PC-3 (cell line): ENCODE measurements at regions not wholly inside any gene's neighbourhood (a gene's known extent, or its start where the extent isn't known, plus 50 kb on each side); places are given as distances from the start of the nearest gene placed in this dataset.
"Not testable (repeated sequence)": the region's sequence is repeated elsewhere in the genome, so short reads cannot be mapped to it uniquely, and the experiment has no call there.

Source experiments
- ATAC-seq: fragments of 200-7000 bp; cut with Tn5 transposase; 2 replicates; pipeline ENCODE4 v1.9.1; 2020; ENCODE audit warnings: mild to moderate bottlenecking, moderate library complexity
- BruUV-seq: library from RNA; stranded (reverse); fragments of 400-500 nt; replicated peaks from 2 replicates; lab custom pipeline; 2021; lab: Mats Ljungman, UMichigan
- CTCF ChIA-PET: fragments of 300-600 bp; sonication (Branson Sonifier 250); formaldehyde crosslinking; loops from one replicate; lab custom pipeline; 2022; ENCODE audit warnings: antibody characterized with exemption; lab: Charles Lee
- POLR2A ChIA-PET: fragments of 300-600 bp; sonication (Branson Sonifier 250); formaldehyde crosslinking; loops from one replicate; lab custom pipeline; 2022; ENCODE audit warnings: antibody characterized with exemption; ENCODE audit not compliant: unreplicated experiment; lab: Charles Lee
- DNase-seq: peaks from one replicate; pipeline ENCODE4 v3.0.0-alpha.2; 2015
- H2AFZ ChIP-seq: fragments of 300-600 bp; sonication (generic); 2 replicates; pipeline ENCODE4 v1.6.0; 2016; ENCODE audit warnings: antibody characterized with exemption, low read length
- H3F3A ChIP-seq: fragments of 300-600 bp; sonication (generic); one replicate; pipeline ENCODE4 v1.6.0; 2017; ENCODE audit warnings: antibody characterized with exemption, low read length, control low read depth, mild to moderate bottlenecking; ENCODE audit not compliant: unreplicated experiment
- H3K27ac ChIP-seq: fragments of 300-600 bp; sonication (generic); 2 replicates; pipeline ENCODE4 v1.5.1; 2016; ENCODE audit warnings: mild to moderate bottlenecking, low read length
- H3K27me3 ChIP-seq: fragments of 300-600 bp; sonication (generic); 2 replicates; pipeline ENCODE4 v1.6.1; 2016; ENCODE audit warnings: low read length, mixed read lengths
- H3K36me3 ChIP-seq: fragments of 300-600 bp; sonication (generic); 2 replicates; pipeline ENCODE4 v1.6.1; 2016; ENCODE audit warnings: low read depth, mixed run types, low read length, mixed read lengths
- H3K4me1 ChIP-seq: fragments of 300-600 bp; sonication (generic); 2 replicates; pipeline ENCODE4 v1.5.1; 2016; ENCODE audit warnings: low read length; ENCODE audit not compliant: insufficient read depth
- H3K4me2 ChIP-seq: fragments of 300-600 bp; sonication (generic); 2 replicates; pipeline ENCODE4 v1.6.0; 2016; ENCODE audit warnings: low read length
- H3K4me3 ChIP-seq: fragments of 300-600 bp; sonication (generic); 2 replicates; pipeline ENCODE4 v1.5.1; 2016; ENCODE audit warnings: mild to moderate bottlenecking, low read length, mixed read lengths
- H3K79me2 ChIP-seq: fragments of 300-600 bp; sonication (generic); 2 replicates; pipeline ENCODE4 v1.6.1; 2017; ENCODE audit warnings: low read length, mixed read lengths
- H3K9ac ChIP-seq: fragments of 300-600 bp; sonication (generic); 2 replicates; pipeline ENCODE4 v1.6.0; 2016; ENCODE audit warnings: mild to moderate bottlenecking, low read length
- H3K9me2 ChIP-seq: fragments of 300-600 bp; sonication (generic); replicated peaks from 2 replicates; pipeline ENCODE4 v1.6.1; 2016; ENCODE audit warnings: mixed run types, low read length, mixed read lengths
- H3K9me3 ChIP-seq: fragments of 300-600 bp; sonication (generic); 2 replicates; pipeline ENCODE4 v1.6.1; 2016; ENCODE audit warnings: low read length, mixed read lengths
- H4K20me1 ChIP-seq: fragments of 300-600 bp; sonication (generic); 2 replicates; pipeline ENCODE4 v1.6.1; 2016; ENCODE audit warnings: low read length, mixed read lengths
- EZH2 ChIP-seq: fragments of 300-600 bp; sonication (generic); IDR thresholded peaks from one replicate; pipeline ENCODE4 v1.6.1; 2017; ENCODE audit warnings: antibody characterized with exemption, mild to moderate bottlenecking, low read length; ENCODE audit not compliant: unreplicated experiment
- EZH2phosphoT487 ChIP-seq: fragments of 300-600 bp; sonication (generic); IDR thresholded peaks from 2 replicates; pipeline ENCODE4 v1.6.1; 2018; ENCODE audit warnings: mild to moderate bottlenecking, antibody characterized with exemption, low read length, borderline replicate concordance
- intact Hi-C: fragments of 100-400 bp; cut with micrococcal nuclease; formaldehyde crosslinking; loops from 2 replicates; pipeline ENCODE4 v1.9.0; 2023
- TF ChIP-seq, protein P1 (sequence below): fragments of 300-600 bp; sonication (generic); conservative IDR thresholded peaks from 2 replicates; pipeline ENCODE4 v1.5.1; 2017; ENCODE audit warnings: antibody characterized with exemption, low read depth, mild to moderate bottlenecking, low read length

- Histone ChIP-seq H3F3A (no peaks in the 10 kb centered on the region), H3K9me2 (no peaks in the 10 kb centered on the region), H3K9me3 (no peaks in the 10 kb centered on the region), H3K4me3 (no peak overlapping the region), H3K27me3 (peaks cover 9% of the 10 kb centered on the region; the same call in 1 of the 2 replicates), H4K20me1 (no peaks in the 10 kb centered on the region), H3K4me1 (no peaks in the 10 kb centered on the region), H2AFZ (no peak overlapping the region), H3K9ac (no peak overlapping the region), H3K27ac (no peak overlapping the region), H3K79me2 (no peaks in the 10 kb centered on the region), H3K4me2 (no peak overlapping the region), H3K36me3 (no peaks in the 10 kb centered on the region)
- intact Hi-C loops = no loop called here
- ATAC-seq (no peak), DNase-seq (no peak)
- ChIA-PET POLR2A (no interaction called here), CTCF (no interaction called here)
- TF ChIP-seq EZH2 (no peak), EZH2phosphoT487 (no peak)
- TF ChIP-seq, protein P1, sequence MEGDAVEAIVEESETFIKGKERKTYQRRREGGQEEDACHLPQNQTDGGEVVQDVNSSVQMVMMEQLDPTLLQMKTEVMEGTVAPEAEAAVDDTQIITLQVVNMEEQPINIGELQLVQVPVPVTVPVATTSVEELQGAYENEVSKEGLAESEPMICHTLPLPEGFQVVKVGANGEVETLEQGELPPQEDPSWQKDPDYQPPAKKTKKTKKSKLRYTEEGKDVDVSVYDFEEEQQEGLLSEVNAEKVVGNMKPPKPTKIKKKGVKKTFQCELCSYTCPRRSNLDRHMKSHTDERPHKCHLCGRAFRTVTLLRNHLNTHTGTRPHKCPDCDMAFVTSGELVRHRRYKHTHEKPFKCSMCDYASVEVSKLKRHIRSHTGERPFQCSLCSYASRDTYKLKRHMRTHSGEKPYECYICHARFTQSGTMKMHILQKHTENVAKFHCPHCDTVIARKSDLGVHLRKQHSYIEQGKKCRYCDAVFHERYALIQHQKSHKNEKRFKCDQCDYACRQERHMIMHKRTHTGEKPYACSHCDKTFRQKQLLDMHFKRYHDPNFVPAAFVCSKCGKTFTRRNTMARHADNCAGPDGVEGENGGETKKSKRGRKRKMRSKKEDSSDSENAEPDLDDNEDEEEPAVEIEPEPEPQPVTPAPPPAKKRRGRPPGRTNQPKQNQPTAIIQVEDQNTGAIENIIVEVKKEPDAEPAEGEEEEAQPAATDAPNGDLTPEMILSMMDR = no peak
- BruUV-seq = no TSS peak
Observed at GRCh38 chr22:22772883-22773282, 114.7 kb upstream of the IGLL5 start.

DNA sequence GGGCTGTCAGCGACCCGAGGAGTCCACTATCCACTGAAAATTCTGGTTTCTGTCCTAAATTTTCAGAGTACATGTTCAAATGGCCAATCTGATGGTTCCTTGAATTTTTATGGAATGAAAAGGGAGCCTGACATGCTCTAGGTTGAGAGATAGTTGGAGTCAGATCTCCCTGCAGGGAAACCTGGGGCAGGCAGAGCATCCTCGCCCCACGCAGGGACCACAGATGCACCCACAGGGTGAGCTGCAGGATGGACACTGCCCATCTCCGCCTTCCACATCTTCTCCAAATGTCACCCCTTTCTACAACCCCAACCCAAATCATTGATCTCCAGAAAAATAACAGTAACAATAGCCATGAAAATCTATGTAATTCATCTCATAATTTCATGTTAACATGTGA, 114.2 kb upstream of the IGLL5 start:
- intact Hi-C loops = no loop called here
- H3K4me2 ChIP-seq = no peak overlapping the region
- peaks cover 10% of the 10 kb centered on the region; the same call in 1 of the 2 replicates for H3K27me3 ChIP-seq
- H3K4me3 ChIP-seq = no peak overlapping the region
- H3K36me3 ChIP-seq = no peaks in the 10 kb centered on the region
- DNase-seq = no peak
- BruUV-seq = no TSS peak
- no peaks in the 10 kb centered on the region for H3K9me3 ChIP-seq
- H2AFZ ChIP-seq = no peak overlapping the region
- ChIA-PET POLR2A (no interaction called here), CTCF (no interaction called here)
- H3K79me2 ChIP-seq = no peaks in the 10 kb centered on the region
- ATAC-seq = no peak
- H4K20me1 ChIP-seq = no peaks in the 10 kb centered on the region
- H3F3A ChIP-seq = no peaks in the 10 kb centered on the region
- TF ChIP-seq EZH2 = no peak
- TF ChIP-seq, protein P1 = no peak
- no peak for TF ChIP-seq EZH2phosphoT487
- no peaks in the 10 kb centered on the region for H3K9me2 ChIP-seq
- H3K4me1 ChIP-seq = no peaks in the 10 kb centered on the region
- no peak overlapping the region for H3K9ac ChIP-seq
- no peak overlapping the region for H3K27ac ChIP-seq

- Histone ChIP-seq H3F3A (no peaks in the 10 kb centered on the region), H3K4me1 (no peaks in the 10 kb centered on the region), H3K4me2 (no peak overlapping the region), H3K79me2 (no peaks in the 10 kb centered on the region), H4K20me1 (no peaks in the 10 kb centered on the region), H3K9me2 (no peaks in the 10 kb centered on the region), H3K4me3 (no peak overlapping the region), H3K36me3 (no peaks in the 10 kb centered on the region), H3K9me3 (no peaks in the 10 kb centered on the region), H3K27ac (no peak overlapping the region), H3K27me3 (peaks cover 12% of the 10 kb centered on the region; the same call in 1 of the 2 replicates), H2AFZ (no peak overlapping the region), H3K9ac (no peak overlapping the region)
- TF ChIP-seq EZH2 = no peak
- TF ChIP-seq, protein P1 = no peak
- ATAC-seq (no peak), DNase-seq (no peak)
- intact Hi-C loops = no loop called here
- ChIA-PET POLR2A (no interaction called here), CTCF (no interaction called here)
- BruUV-seq = no TSS peak
Observed at GRCh38 chr22:22773979-22774604, 113.5 kb upstream of the IGLL5 start.

- CTCF ChIA-PET, POLR2A ChIA-PET, intact Hi-C loops: not testable (repeated sequence)
Observed at GRCh38 chr22:22774762-22775161, 112.9 kb upstream of the IGLL5 start.

More at GRCh38 chr22:22774762-22775161, 112.9 kb upstream of the IGLL5 start:
- not testable (repeated sequence) for H3F3A ChIP-seq, H3K9me3 ChIP-seq, H3K9me2 ChIP-seq, H2AFZ ChIP-seq, H3K4me3 ChIP-seq, DNase-seq, ATAC-seq, BruUV-seq, H3K4me1 ChIP-seq, H3K36me3 ChIP-seq, H3K4me2 ChIP-seq, H3K27ac ChIP-seq, H3K9ac ChIP-seq, H3K79me2 ChIP-seq, H4K20me1 ChIP-seq
- H3K27me3 ChIP-seq = peaks cover 16% of the 10 kb centered on the region; the same call in 1 of the 2 replicates
